Activated T-helper 17 cell treated with anti-CD3 and anti-CD28 coated beads, Interleukin-2, amount 50 U/mL, for 72 hours (primary cell): ENCODE measurements at regions not wholly inside any gene's neighbourhood (a gene's known extent, or its start where the extent isn't known, plus 50 kb on each side); places are given as distances from the start of the nearest gene placed in this dataset.

Experiments used
- ATAC-seq: fragments of 150-1000 bp; cut with Tn5 transposase; replicated peaks from 2 replicates; pipeline ENCODE4 v1.10.0; 2021; ENCODE audit warnings: mild to moderate bottlenecking, moderate library complexity
- H3K27ac Mint-ChIP-seq: one replicate; pipeline ENCODE4 v1.8.0; 2022; ENCODE audit warnings: mixed read lengths
- H3K27me3 Mint-ChIP-seq: one replicate; pipeline ENCODE4 v1.8.0; 2022; ENCODE audit warnings: mixed read lengths
- H3K36me3 Mint-ChIP-seq: one replicate; pipeline ENCODE4 v1.8.0; 2022; ENCODE audit warnings: low read depth, mild to moderate bottlenecking, mixed read lengths
- H3K4me1 Mint-ChIP-seq: one replicate; pipeline ENCODE4 v1.8.0; 2022; ENCODE audit warnings: mixed read lengths
- H3K4me3 Mint-ChIP-seq: one replicate; pipeline ENCODE4 v1.8.0; 2022; ENCODE audit warnings: mild to moderate bottlenecking, mixed read lengths
- H3K9me3 Mint-ChIP-seq: one replicate; pipeline ENCODE4 v1.8.0; 2022; ENCODE audit warnings: mixed read lengths

GRCh38 chr15:91499774-91500383 lies 353.6 kb upstream of the SLCO3A1 start:
- H3K4me1 Mint-ChIP-seq = no peaks in the 10 kb centered on the region
- H3K36me3 Mint-ChIP-seq = no peaks in the 10 kb centered on the region
- H3K9me3 Mint-ChIP-seq = no peaks in the 10 kb centered on the region
- H3K27ac Mint-ChIP-seq = no peak overlapping the region
- no peak for ATAC-seq
- no peaks in the 10 kb centered on the region for H3K27me3 Mint-ChIP-seq
- no peak overlapping the region for H3K4me3 Mint-ChIP-seq

- Mint-ChIP-seq H3K27me3 (peaks cover 8% of the 10 kb centered on the region), H3K36me3 (no peaks in the 10 kb centered on the region), H3K27ac (no peak overlapping the region), H3K4me3 (no peak overlapping the region), H3K9me3 (no peaks in the 10 kb centered on the region), H3K4me1 (no peaks in the 10 kb centered on the region)
- ATAC-seq = no peak
Observed at GRCh38 chr15:91508633-91509032, 344.9 kb upstream of the SLCO3A1 start.

- no peak for ATAC-seq
- peaks cover 6% of the 10 kb centered on the region for H3K27me3 Mint-ChIP-seq
- no peak overlapping the region for H3K4me3 Mint-ChIP-seq
- no peaks in the 10 kb centered on the region for H3K9me3 Mint-ChIP-seq
- no peaks in the 10 kb centered on the region for H3K4me1 Mint-ChIP-seq
- no peaks in the 10 kb centered on the region for H3K36me3 Mint-ChIP-seq
- no peak overlapping the region for H3K27ac Mint-ChIP-seq
Observed at GRCh38 chr15:91514147-91514546, 339.4 kb upstream of the SLCO3A1 start.

GRCh38 chr15:91515188-91515754 lies 338.2 kb upstream of the SLCO3A1 start:
- H3K27me3 Mint-ChIP-seq = peaks cover 6% of the 10 kb centered on the region
- H3K9me3 Mint-ChIP-seq = no peaks in the 10 kb centered on the region
- H3K4me3 Mint-ChIP-seq = no peak overlapping the region
- no peak overlapping the region for H3K27ac Mint-ChIP-seq
- no peaks in the 10 kb centered on the region for H3K36me3 Mint-ChIP-seq
- no peaks in the 10 kb centered on the region for H3K4me1 Mint-ChIP-seq
- ATAC-seq = peak; percentile 56

GRCh38 chr15:91516866-91517265 lies 336.6 kb upstream of the SLCO3A1 start:
- peaks cover 2% of the 10 kb centered on the region for H3K4me1 Mint-ChIP-seq
- no peak for ATAC-seq
- no peak overlapping the region for H3K4me3 Mint-ChIP-seq
- H3K36me3 Mint-ChIP-seq = no peaks in the 10 kb centered on the region
- no peak overlapping the region for H3K27ac Mint-ChIP-seq
- H3K9me3 Mint-ChIP-seq = no peaks in the 10 kb centered on the region
- H3K27me3 Mint-ChIP-seq = no peaks in the 10 kb centered on the region

GRCh38 chr15:91517491-91518200 lies 335.9 kb upstream of the SLCO3A1 start:
- no peaks in the 10 kb centered on the region for H3K27me3 Mint-ChIP-seq
- no peaks in the 10 kb centered on the region for H3K36me3 Mint-ChIP-seq
- ATAC-seq = no peak
- peaks cover 4% of the 10 kb centered on the region for H3K4me1 Mint-ChIP-seq
- H3K27ac Mint-ChIP-seq = no peak overlapping the region
- no peak overlapping the region for H3K4me3 Mint-ChIP-seq
- H3K9me3 Mint-ChIP-seq = no peaks in the 10 kb centered on the region

GRCh38 chr15:91520850-91521249 lies 332.7 kb upstream of the SLCO3A1 start:
- peak; percentile 20 for ATAC-seq
- Mint-ChIP-seq H3K4me1 (peaks cover 16% of the 10 kb centered on the region), H3K27ac (peak overlapping the region; percentile 25), H3K27me3 (peaks cover 2% of the 10 kb centered on the region), H3K9me3 (no peaks in the 10 kb centered on the region), H3K4me3 (no peak overlapping the region), H3K36me3 (no peaks in the 10 kb centered on the region)

- peak overlapping the region; percentile 25 for H3K27ac Mint-ChIP-seq
- no peak for ATAC-seq
- no peaks in the 10 kb centered on the region for H3K9me3 Mint-ChIP-seq
- no peak overlapping the region for H3K4me3 Mint-ChIP-seq
- peaks cover 7% of the 10 kb centered on the region for H3K27me3 Mint-ChIP-seq
- peaks cover 16% of the 10 kb centered on the region for H3K4me1 Mint-ChIP-seq
- H3K36me3 Mint-ChIP-seq = no peaks in the 10 kb centered on the region
Observed at GRCh38 chr15:91521548-91521947, 332.0 kb upstream of the SLCO3A1 start.

GRCh38 chr15:91521996-91522395 lies 331.5 kb upstream of the SLCO3A1 start:
- peaks cover 10% of the 10 kb centered on the region for H3K27me3 Mint-ChIP-seq
- H3K36me3 Mint-ChIP-seq = no peaks in the 10 kb centered on the region
- peaks cover 16% of the 10 kb centered on the region for H3K4me1 Mint-ChIP-seq
- ATAC-seq = peak; percentile 86
- H3K4me3 Mint-ChIP-seq = no peak overlapping the region
- H3K9me3 Mint-ChIP-seq = no peaks in the 10 kb centered on the region
- H3K27ac Mint-ChIP-seq = peak overlapping the region; percentile 25

- H3K9me3 Mint-ChIP-seq = no peaks in the 10 kb centered on the region
- peaks cover 10% of the 10 kb centered on the region for H3K27me3 Mint-ChIP-seq
- no peaks in the 10 kb centered on the region for H3K36me3 Mint-ChIP-seq
- peak; percentile 33 for ATAC-seq
- H3K4me1 Mint-ChIP-seq = peaks cover 16% of the 10 kb centered on the region
- H3K27ac Mint-ChIP-seq = no peak overlapping the region
- H3K4me3 Mint-ChIP-seq = no peak overlapping the region
Observed at GRCh38 chr15:91522605-91523332, 330.7 kb upstream of the SLCO3A1 start.

- Mint-ChIP-seq H3K27me3 (peaks cover 10% of the 10 kb centered on the region), H3K4me1 (peaks cover 16% of the 10 kb centered on the region), H3K27ac (peak overlapping the region; percentile 26), H3K36me3 (no peaks in the 10 kb centered on the region), H3K9me3 (no peaks in the 10 kb centered on the region), H3K4me3 (no peak overlapping the region)
- ATAC-seq = no peak
Observed at GRCh38 chr15:91523596-91523995, 329.9 kb upstream of the SLCO3A1 start.

- H3K4me1 Mint-ChIP-seq = peaks cover 20% of the 10 kb centered on the region
- H3K27me3 Mint-ChIP-seq = peaks cover 10% of the 10 kb centered on the region
- ATAC-seq = no peak
- H3K36me3 Mint-ChIP-seq = no peaks in the 10 kb centered on the region
- H3K27ac Mint-ChIP-seq = no peak overlapping the region
- no peak overlapping the region for H3K4me3 Mint-ChIP-seq
- H3K9me3 Mint-ChIP-seq = no peaks in the 10 kb centered on the region
Observed at GRCh38 chr15:91524534-91524933, 329.0 kb upstream of the SLCO3A1 start.

- no peak for ATAC-seq
- no peaks in the 10 kb centered on the region for H3K36me3 Mint-ChIP-seq
- no peak overlapping the region for H3K27ac Mint-ChIP-seq
- H3K4me3 Mint-ChIP-seq = no peak overlapping the region
- H3K4me1 Mint-ChIP-seq = peaks cover 23% of the 10 kb centered on the region
- no peaks in the 10 kb centered on the region for H3K9me3 Mint-ChIP-seq
- H3K27me3 Mint-ChIP-seq = peaks cover 10% of the 10 kb centered on the region
Observed at GRCh38 chr15:91525751-91526150, 327.8 kb upstream of the SLCO3A1 start.

- no peak overlapping the region for H3K4me3 Mint-ChIP-seq
- peaks cover 10% of the 10 kb centered on the region for H3K27me3 Mint-ChIP-seq
- no peaks in the 10 kb centered on the region for H3K9me3 Mint-ChIP-seq
- peaks cover 23% of the 10 kb centered on the region for H3K4me1 Mint-ChIP-seq
- no peaks in the 10 kb centered on the region for H3K36me3 Mint-ChIP-seq
- no peak for ATAC-seq
- H3K27ac Mint-ChIP-seq = no peak overlapping the region
Observed at GRCh38 chr15:91526424-91526823, 327.1 kb upstream of the SLCO3A1 start.

GRCh38 chr15:91528801-91529200 lies 324.7 kb upstream of the SLCO3A1 start:
- Mint-ChIP-seq H3K9me3 (no peaks in the 10 kb centered on the region), H3K4me3 (no peak overlapping the region), H3K36me3 (no peaks in the 10 kb centered on the region), H3K27ac (no peak overlapping the region), H3K4me1 (peaks cover 12% of the 10 kb centered on the region), H3K27me3 (peaks cover 10% of the 10 kb centered on the region)
- ATAC-seq = no peak
